Activated CD8-positive, alpha-beta memory T cell treated with anti-CD3 and anti-CD28 coated beads for 4 hours (primary cell): ENCODE measurements at regions not wholly inside any gene's neighbourhood (a gene's known extent, or its start where the extent isn't known, plus 50 kb on each side); places are given as distances from the start of the nearest gene placed in this dataset.

Experiments
- DNase-seq, 2 donors: peaks; one replicate each; pipeline ENCODE4 v3.0.0-alpha.2; 2020; ENCODE audit warnings: low read depth in 2 of 2

GRCh38 chr1:56222914-56223540 lies 356.3 kb downstream of the PLPP3 start:
- DNase-seq: no peak

DNA sequence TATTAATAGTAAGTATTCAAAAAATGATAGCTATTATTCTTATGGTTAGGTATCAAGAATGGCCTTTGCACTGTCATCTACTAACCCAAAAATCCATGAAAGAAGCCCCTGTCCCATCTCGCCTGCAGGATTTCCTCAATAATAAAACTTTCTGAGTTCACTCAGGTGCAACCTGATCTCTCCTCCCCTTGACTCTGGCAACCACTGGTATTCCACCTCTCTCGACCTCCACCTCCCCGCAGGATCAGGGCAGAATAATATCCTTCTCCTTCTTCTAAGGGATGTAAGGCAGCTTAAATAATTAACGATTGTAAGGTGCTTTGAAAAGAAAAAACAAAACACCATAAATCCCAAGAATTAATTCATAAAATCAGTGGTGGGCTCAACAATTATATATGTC lies 359.3 kb downstream of the PLPP3 start:
- no peak for DNase-seq

GRCh38 chr1:56218023-56218422 lies 361.3 kb downstream of the PLPP3 start:
- DNase-seq: no peak

DNA sequence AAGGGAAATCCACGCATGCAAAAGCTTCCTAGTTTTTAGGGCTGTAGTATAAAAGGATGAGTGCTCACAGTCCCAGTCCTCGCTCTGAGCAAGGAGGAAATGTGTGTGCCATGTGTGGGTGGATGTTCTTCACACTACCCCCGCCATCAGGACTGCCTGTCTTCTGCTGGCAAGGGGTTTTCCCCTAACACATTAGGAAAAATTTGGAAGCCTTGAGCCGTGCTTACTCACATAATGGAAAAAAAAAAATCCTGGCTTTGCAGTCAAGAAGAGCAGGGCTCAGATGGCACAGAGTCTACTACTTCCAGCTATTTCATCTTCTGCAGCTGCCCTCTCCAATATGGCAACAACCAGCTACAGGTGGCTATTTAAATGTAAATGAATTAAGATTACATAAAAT lies 363.1 kb downstream of the PLPP3 start:
- no peak for DNase-seq

- DNase-seq: no peak
Observed at GRCh38 chr1:56215771-56216170, 363.6 kb downstream of the PLPP3 start.

- DNase-seq: no peak
Observed at GRCh38 chr1:56215086-56215485, 364.3 kb downstream of the PLPP3 start.

DNA sequence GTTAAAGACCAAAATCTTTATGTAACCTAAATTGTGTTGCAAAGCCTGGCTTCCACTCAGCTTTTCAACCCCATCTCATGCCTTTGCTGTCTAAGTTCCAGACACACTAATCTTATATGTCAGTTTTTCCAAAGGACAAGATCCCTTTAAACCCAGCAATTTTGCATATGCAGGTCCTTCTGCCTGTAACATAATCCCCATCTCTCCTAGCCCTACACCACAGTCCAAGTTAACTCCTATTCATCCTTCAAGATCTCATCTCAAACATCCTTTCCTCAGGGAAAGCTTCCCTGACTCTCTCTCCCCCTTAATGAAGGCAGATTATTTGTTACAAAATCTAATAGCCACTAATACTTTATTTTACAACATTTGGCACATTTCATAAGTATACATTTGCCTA lies 366.3 kb downstream of the PLPP3 start:
- no peak for DNase-seq

DNA sequence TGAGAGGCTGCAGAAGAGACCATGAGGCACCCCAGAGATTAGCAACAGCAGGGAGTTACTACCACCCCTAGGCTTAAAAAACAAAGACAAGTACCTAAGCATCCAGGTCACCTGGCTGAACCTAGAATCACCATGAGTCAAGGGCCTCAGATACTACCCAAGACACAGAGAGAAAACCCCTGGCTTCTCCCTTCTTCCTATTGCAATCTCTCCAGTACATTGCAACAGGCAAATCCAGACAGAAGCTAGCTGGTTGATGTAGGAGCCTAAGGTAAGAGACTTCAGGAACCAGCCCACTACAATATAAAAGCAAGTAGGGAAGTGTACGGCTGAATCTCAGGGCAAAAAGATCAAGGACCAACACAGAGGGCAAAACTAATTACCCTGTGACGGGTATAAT lies 367.2 kb downstream of the PLPP3 start:
- DNase-seq: no peak

GRCh38 chr1:56206391-56206790 lies 373.0 kb downstream of the PLPP3 start:
- no peak for DNase-seq

DNA sequence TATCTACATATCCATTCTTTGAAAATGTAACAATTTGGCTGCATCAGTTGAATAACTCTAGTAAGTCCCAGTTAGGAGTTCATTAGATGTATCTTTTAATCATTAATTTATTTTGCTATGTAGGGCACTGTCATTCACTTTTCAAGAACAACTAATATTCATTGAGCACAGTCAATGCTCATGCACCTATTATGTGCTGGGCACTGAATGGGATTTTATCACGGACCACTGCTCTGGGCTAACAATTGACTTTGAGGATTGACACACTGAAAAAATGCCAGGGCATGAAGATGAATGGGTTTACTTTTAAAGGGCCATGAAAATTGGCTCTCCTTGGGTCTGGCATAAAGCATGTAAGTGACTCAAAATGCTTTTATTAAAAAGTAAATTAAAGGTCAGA lies 375.2 kb downstream of the PLPP3 start:
- no peak for DNase-seq

DNA sequence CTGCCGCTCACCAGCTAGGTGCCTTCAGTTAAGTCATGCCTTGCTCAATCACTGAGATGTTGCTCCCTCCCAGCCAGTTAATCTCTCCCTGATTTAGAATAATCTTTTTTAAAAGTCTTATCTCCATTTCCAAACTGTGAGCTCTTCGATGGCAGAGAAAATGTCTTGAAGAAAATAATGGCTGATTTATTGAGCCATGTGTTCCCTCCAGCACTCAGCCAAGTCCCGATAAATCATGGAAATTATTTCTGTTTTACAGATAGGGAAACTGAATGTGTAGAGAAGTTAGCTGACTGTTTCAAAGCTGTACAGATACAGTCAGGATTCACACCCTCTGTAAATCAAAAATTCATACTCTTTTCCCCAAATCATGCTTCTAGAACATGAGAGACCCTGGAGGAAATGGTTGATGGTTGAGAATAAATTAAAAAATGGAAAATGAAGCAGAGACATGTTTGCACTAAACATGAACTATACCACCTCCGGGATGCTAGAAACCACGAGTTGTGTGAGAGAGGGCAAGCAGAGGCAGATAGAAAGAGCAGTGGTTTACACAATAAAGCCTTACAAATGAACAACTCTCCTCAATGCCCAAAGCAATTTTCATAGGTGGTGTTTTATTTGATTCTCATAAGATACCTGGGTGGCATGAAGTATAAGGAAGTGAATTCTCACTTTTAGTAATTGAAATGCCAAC lies 376.4 kb downstream of the PLPP3 start:
- no peak for DNase-seq

- DNase-seq: no peak
Observed at GRCh38 chr1:56202186-56202585, 377.2 kb downstream of the PLPP3 start.

GRCh38 chr1:56200896-56201295 lies 378.5 kb downstream of the PLPP3 start:
- DNase-seq: no peak

- DNase-seq: no peak
Observed at GRCh38 chr1:56200442-56200841, 378.9 kb downstream of the PLPP3 start.

GRCh38 chr1:56199956-56200355 lies 379.4 kb downstream of the PLPP3 start:
- DNase-seq: no peak

GRCh38 chr1:56199061-56199460 lies 380.3 kb downstream of the PLPP3 start:
- no peak for DNase-seq

- no peak for DNase-seq
Observed at GRCh38 chr1:56197946-56198345, 381.4 kb downstream of the PLPP3 start.

- DNase-seq: no peak
Observed at GRCh38 chr1:56196839-56197238, 382.5 kb downstream of the PLPP3 start.

- no peak for DNase-seq
Observed at GRCh38 chr1:56194701-56195300, 384.6 kb downstream of the PLPP3 start.

DNA sequence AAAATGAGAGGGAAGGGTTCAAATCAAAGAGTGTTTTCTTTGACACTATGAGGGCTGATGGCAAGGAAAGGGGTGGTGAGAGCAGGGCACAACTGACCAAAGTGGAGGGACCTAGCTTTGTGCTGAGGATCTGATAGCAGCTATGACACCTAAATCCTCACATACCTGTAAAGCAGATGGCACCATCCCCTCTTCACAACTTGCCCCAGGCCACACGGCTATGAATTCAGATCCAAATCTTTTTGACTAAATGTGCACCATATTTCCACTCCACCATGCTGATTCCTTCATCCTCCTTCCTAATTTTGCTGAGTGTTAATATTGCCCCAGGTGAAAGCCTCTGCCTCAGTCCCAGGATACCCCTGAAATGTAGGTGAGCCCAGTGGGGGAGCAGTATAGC lies 385.7 kb downstream of the PLPP3 start:
- no peak for DNase-seq

GRCh38 chr1:56191369-56191768 lies 388.0 kb downstream of the PLPP3 start:
- DNase-seq: no peak

- DNase-seq: no peak
Observed at GRCh38 chr1:56190806-56191365, 388.5 kb downstream of the PLPP3 start.
